ENCODE measurements at regions not wholly inside any gene's neighbourhood (a gene's known extent, or its start where the extent isn't known, plus 50 kb on each side); places are given as distances from the start of the nearest gene placed in this dataset.

GRCh38 chr21:25370311-25370744 is 237.0 kb downstream of the MRPL39 start:
- H3K4me1 ChIP-seq = no peaks in the 10 kb centered on the region
- H3K27ac ChIP-seq = no peak overlapping the region
- H3K36me3 ChIP-seq = no peaks in the 10 kb centered on the region
- intact Hi-C loops (cut with DNase I) = no loop called here
- ATAC-seq = peak; percentile 38 to 68
- no peaks in the 10 kb centered on the region for H3K27me3 ChIP-seq (ENCODE audit: low read depth)
- no peak for TF ChIP-seq CTCF (IDR thresholded peaks at IDR 0.05)
- no peaks in the 10 kb centered on the region for H3K9me3 ChIP-seq
- H3K4me3 ChIP-seq = no peak overlapping the region
- no peak for DNase-seq

DNA sequence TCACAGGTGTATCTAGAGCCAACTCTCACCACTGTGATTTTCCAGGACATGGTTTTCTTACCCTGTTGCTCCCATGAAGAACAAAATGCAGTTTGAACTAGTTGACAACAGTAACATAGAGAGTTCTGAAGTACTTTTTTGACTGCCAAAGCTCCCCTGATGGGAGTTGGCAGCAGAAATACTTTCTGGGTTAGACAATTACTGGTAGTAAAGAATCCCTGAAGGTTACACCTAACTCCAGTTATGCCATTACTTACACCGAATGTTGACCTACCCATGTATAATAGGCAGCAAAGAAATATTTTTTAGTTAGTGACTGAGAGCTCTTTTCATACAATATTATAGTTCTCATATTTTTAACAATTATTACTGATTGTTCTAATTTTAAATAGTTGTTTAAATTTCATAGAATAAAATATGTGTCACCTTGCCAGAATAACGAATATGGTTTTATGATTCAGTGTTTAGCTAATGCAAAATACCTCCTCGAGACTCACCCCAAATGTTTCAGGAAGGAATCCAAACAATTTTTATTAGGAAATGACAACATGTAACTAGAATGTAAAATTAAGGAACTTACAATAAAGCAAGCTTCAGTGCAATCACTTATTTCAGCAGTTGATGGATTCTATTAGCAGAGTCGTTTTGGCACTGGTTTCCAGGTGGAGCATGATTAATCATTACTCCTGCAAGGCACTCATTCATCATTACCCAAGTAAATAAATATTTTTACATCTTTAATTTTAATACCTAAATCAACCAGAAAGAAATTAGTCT is 237.6 kb downstream of the MRPL39 start:
- Histone ChIP-seq H3K27me3 (ENCODE audit: low read depth) (no peaks in the 10 kb centered on the region), H3K9me3 (no peaks in the 10 kb centered on the region), H3K4me1 (no peaks in the 10 kb centered on the region), H3K27ac (no peak overlapping the region), H3K36me3 (no peaks in the 10 kb centered on the region), H3K4me3 (no peak overlapping the region)
- no peak for TF ChIP-seq CTCF (IDR thresholded peaks at IDR 0.05)
- intact Hi-C loops (cut with DNase I) = no loop called here
- ATAC-seq = no peak
- no peak for DNase-seq

GRCh38 chr21:25368531-25368930 is 238.8 kb downstream of the MRPL39 start:
- Histone ChIP-seq H3K36me3 (no peaks in the 10 kb centered on the region), H3K27ac (no peak overlapping the region), H3K4me1 (no peaks in the 10 kb centered on the region), H3K27me3 (ENCODE audit: low read depth) (no peaks in the 10 kb centered on the region), H3K4me3 (no peak overlapping the region), H3K9me3 (no peaks in the 10 kb centered on the region)
- DNase-seq (no peak), ATAC-seq (no peak)
- intact Hi-C loops (cut with DNase I) = no loop called here
- no peak for TF ChIP-seq CTCF (IDR thresholded peaks at IDR 0.05)

DNA sequence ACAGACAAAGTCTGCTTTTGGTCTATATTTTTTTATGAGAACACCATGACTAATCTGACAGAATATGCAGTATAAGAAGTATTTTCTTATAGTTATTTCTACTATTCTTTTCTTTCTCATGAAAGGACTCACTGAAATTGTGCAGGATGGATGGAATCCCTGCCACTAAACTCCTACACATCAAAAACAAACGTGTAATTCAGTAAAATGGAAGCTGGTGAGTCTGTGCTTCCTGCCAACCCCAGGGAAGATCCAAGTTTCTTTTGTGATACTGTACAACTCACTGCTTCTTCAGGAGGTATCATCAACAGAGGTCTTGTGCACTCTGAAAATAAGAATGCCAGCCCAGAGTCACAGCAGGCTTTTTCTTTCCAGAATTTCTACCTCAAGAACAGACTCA is 241.2 kb downstream of the MRPL39 start:
- Histone ChIP-seq H3K36me3 (no peaks in the 10 kb centered on the region), H3K4me1 (no peaks in the 10 kb centered on the region), H3K27me3 (ENCODE audit: low read depth) (no peaks in the 10 kb centered on the region), H3K4me3 (no peak overlapping the region), H3K9me3 (no peaks in the 10 kb centered on the region), H3K27ac (no peak overlapping the region)
- no peak for TF ChIP-seq CTCF (IDR thresholded peaks at IDR 0.05)
- intact Hi-C loops (cut with DNase I) = no loop called here
- DNase-seq (no peak), ATAC-seq (no peak)

GRCh38 chr21:25362375-25363267 is 244.7 kb downstream of the MRPL39 start:
- Histone ChIP-seq H3K4me1 (no peaks in the 10 kb centered on the region), H3K27me3 (ENCODE audit: low read depth) (no peaks in the 10 kb centered on the region), H3K36me3 (no peaks in the 10 kb centered on the region), H3K4me3 (no peak overlapping the region), H3K9me3 (no peaks in the 10 kb centered on the region), H3K27ac (no peak overlapping the region)
- no peak for DNase-seq
- intact Hi-C loops (cut with DNase I) = no loop called here
- ATAC-seq = no peak
- TF ChIP-seq CTCF (IDR thresholded peaks at IDR 0.05) = no peak
